GM19239 (cell line): ENCODE measurements at regions not wholly inside any gene's neighbourhood (a gene's known extent, or its start where the extent isn't known, plus 50 kb on each side); places are given as distances from the start of the nearest gene placed in this dataset.

Experiments used
- DNase-seq: peaks from one replicate; pipeline ENCODE4 v3.0.0; 2011; ENCODE audit warnings: low spot score; ENCODE audit not compliant: insufficient read length
- FAIRE-seq: peaks from 2 replicates; lab custom pipeline; 2011; peaks lifted over from hg19 to GRCh38; lab: Jason Lieb, UNC

DNA sequence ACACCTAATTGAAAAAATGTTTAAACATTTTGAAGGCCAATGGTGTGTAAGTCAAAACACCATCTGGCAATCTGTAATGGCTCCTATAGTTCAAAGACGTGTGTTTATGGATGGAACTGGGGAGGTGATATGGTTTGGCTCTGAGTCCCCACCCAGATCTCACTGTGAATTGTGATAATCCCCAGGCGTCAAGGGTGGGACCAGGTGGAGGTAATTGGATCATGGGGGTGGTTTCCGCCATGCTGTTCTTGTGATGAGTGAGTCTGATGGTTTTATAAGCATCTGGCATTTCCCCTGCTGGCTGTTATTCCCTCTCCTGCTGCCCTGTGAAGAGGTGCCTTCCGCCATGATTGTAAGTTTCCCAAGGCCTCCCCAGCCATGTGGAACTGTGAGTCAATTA is 52.2 kb downstream of the ADRA2C start:
- DNase-seq: no peak
- no peak for FAIRE-seq

GRCh38 chr4:3819210-3819919 is 53.2 kb downstream of the ADRA2C start:
- no peak for FAIRE-seq

GRCh38 chr4:3820016-3820805 is 54.0 kb downstream of the ADRA2C start:
- no peak for FAIRE-seq
- no peak for DNase-seq

More at GRCh38 chr4:3819210-3819919, 53.2 kb downstream of the ADRA2C start:
- DNase-seq: no peak

- DNase-seq (no peak), FAIRE-seq (no peak)
Observed at GRCh38 chr4:3820806-3821579, 54.8 kb downstream of the ADRA2C start.

DNA sequence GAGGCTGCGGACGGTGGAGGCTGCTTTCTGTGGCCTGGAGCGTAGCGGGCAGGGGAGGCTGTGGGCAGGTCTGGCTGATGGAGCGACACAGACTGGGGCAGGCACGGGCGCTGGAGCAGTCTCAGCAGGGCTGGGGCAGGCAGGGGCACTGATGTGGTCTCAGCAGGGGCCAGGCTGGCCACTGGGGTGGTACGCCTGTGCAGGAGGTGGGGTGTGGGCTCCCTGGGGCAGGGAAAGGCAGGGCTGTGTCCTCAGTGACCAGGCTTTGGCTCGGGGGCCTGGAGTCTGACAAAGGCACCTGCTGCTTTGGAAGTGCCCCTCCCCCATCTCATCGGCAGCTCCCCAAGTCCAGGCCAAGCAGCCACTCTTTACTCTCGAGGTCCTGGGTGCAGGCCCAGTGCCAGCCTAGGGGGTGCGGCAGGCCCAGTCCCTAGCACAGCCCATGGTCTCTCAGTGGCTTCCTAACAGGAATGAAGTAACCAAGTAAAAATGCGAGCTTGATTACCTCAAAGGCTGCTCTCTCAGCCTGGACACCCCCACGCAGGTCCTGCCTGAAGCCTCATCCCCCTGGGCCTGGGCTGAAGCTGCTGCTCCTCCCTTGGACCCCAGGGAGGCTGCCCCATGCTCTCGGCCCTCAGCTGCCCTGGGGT is 55.5 kb downstream of the ADRA2C start:
- DNase-seq (no peak), FAIRE-seq (no peak)

- no peak for FAIRE-seq
- no peak for DNase-seq
Observed at GRCh38 chr4:3822230-3822947, 56.2 kb downstream of the ADRA2C start.

GRCh38 chr4:3823496-3824341 is 57.5 kb downstream of the ADRA2C start:
- FAIRE-seq (no peak), DNase-seq (no peak)

DNA sequence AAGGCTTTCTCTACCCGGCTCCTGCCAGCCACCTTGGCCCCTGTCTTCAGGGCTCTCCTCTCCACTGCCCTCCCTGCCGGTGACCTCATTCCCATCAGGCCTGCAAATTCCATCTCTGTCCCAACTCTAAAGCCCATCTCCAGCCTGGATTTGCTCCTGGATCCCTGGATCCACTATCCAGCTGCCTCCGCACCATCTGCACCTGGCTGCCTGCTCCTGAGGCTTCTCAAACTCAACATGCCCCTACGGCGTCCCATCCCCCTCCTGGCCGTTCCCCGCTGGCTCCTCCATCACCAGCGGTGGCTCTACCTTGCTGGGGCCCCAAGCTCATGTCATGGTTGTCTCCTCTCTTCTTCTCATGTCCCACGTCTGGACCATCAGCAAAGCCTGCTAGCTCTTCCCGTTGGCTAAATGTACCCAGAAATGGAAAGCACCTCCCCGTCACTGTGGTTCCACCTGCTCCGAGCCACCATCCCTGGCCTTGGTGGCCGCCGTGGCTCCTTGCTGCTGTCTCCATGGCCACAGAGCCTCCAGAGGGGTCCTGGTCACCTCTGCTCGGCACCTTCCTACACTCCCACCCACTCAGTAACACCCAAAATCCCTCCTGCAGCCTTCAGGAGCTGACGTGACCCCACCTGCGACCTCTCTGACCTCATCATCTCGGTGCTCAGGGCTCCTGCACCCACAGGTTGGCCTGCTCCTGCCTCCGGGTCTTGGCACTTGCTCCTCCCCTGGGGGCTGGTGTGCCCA is 58.5 kb downstream of the ADRA2C start:
- no peak for FAIRE-seq
- DNase-seq: no peak

DNA sequence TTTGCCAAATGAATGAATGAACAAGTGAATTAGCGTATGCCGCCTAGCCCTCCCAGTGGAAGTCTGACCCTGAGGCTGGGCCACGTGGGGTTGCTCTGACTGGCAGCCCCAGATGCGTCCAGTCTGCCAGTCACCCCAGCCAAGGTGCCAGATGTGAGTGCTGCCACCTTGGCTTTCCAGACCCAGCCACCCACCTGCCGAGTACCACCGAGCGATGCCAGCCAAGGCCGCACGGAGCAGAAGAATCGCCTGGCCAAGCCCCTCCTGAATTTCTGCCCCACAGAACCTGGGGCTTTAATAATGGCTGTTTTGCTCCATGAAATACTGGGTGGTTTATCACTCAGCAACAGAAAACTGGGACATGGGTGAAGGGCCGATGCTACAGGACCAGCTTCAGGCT is 59.3 kb downstream of the ADRA2C start:
- FAIRE-seq: no peak
- no peak for DNase-seq

DNA sequence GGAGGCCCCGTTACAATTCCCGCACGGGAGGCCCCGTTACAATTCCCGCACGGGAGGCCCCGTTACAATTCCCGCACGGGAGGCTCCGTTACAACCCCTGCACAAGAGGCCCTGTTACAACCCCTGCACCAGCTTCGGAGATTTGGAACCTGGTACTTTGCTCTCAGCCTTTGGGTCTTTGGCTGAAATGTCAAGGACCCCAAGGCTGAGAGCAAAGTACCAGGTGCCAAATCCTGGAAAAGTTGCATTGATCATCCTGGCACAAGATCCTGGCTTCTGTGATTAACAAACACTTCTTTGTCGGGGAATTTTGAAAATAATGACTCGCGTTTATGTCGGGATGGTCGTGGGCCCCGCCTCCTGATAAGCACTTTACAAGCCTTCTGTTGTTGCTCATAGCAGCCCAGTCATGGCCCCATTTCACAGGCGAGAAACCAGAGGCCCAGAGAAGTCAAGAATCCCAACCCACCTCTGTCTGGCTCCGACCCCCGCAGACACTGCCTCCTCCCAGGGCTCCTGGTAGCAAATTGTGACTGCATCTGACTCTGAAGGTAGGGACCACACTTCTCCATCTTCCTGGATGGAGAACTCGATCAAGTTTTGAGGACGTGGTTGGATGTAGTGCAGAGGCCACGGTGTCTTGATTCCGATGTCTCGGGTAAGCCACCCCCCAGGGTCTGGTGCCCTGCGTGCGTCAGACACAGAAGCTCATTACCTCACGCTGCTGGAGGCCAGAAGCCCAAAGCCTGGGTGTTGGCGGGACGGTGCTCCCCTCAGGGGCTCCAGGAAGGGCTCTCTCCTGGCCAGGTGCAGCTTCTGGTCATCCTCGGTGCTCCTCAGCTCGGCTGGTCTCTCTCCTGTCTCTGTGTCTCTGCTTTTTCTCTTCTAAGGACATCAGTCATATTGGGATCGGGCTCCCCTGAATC is 60.3 kb downstream of the ADRA2C start:
- DNase-seq (no peak), FAIRE-seq (no peak)

- FAIRE-seq (no peak), DNase-seq (no peak)
Observed at GRCh38 chr4:3827616-3828492, 61.7 kb downstream of the ADRA2C start.

DNA sequence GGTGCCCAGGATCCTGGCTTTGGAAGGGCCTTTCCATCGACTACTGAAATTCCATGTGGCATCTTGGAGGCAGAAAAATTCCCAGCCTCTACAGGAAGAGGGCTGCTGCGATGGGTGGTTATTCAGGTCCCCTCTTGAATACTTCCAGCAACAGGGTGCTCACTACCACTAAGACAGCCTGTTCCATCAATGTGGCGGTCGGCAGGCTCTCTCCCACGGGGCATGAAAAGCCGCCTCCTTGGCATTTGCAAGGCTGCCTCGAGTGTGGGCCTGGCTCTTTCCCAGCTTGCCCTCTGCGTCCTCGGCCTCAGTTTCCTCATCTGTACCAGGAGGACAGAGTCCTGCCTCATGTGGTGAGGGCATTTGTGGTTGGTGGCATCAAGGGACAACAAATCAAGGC is 62.4 kb downstream of the ADRA2C start:
- FAIRE-seq (no peak), DNase-seq (no peak)

- FAIRE-seq (no peak), DNase-seq (no peak)
Observed at GRCh38 chr4:3829211-3829955, 63.2 kb downstream of the ADRA2C start.

DNA sequence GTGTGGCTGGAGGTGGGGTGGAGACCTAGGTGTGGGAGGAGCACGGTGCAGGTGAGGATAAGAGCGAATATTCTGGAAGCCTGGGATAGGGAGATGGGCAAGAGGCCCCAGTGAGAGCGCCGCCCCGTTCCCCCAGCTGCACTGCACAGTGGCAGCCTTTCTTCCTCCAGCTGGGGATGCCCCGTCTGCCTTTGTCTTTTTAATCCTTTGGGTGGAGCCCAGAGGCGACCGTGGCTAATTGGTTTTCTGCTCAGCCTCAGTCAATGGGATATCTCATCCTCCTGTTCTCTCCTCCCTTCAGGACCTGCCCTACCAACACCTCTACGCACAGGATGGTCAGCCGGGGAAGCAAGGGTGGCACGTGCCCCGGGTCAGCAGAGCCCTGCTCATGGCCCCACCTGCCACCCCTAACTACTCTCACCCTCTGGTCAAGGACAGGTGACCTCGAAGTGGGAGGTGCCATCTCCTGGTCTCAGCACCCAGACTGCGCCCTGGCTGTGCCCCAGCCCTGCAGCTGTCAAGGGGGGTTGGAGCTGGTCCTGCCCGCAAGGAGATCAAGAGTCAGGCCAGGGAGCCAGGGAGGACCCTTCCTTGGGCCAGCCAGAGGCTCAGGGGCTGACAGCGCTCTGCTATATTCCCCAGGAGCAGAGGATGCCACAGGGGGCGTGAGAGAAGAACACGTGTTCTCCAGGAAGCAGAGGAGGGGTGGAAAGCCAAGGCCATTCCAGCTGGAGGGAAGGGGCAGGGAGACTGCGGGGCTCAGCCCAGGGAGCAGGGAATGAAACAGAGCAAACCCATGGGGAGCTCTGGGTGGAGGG is 64.0 kb downstream of the ADRA2C start:
- DNase-seq (no peak), FAIRE-seq (no peak)
